OCI-LY1 (cell line): ENCODE measurements at regions not wholly inside any gene's neighbourhood (a gene's known extent, or its start where the extent isn't known, plus 50 kb on each side); places are given as distances from the start of the nearest gene placed in this dataset.

ENCODE experiments used
- H2AFZ ChIP-seq: fragments of 200-600 bp; sonication (generic), shearing (Covaris generic); 2 replicates; pipeline ENCODE4 v1.6.0; 2014; ENCODE audit warnings: antibody characterized with exemption, mild to moderate bottlenecking, low read length
- H3F3A ChIP-seq: fragments of 200-600 bp; sonication (generic), shearing (Covaris generic); 2 replicates; pipeline ENCODE4 v1.6.0; 2014; ENCODE audit warnings: mild to moderate bottlenecking, antibody characterized with exemption, low read length, moderate library complexity; ENCODE audit not compliant: insufficient read depth
- H3K27ac ChIP-seq: fragments of 200-600 bp; sonication (generic); 2 replicates; pipeline ENCODE4 v1.5.1; 2014; ENCODE audit warnings: low read length, mixed run types, mild to moderate bottlenecking, low read depth; ENCODE audit not compliant: poor library complexity, severe bottlenecking
- H3K27me3 ChIP-seq: fragments of 200-600 bp; sonication (generic); 2 replicates; pipeline ENCODE4 v1.6.0; 2014; ENCODE audit warnings: antibody characterized with exemption, mild to moderate bottlenecking, low read length, moderate library complexity; ENCODE audit not compliant: insufficient read depth
- H3K36me3 ChIP-seq: fragments of 200-600 bp; sonication (generic); 2 replicates; pipeline ENCODE4 v1.6.1; 2014; ENCODE audit warnings: mild to moderate bottlenecking, antibody characterized with exemption, low read length, moderate library complexity, mixed read lengths; ENCODE audit not compliant: insufficient read depth
- H3K4me1 ChIP-seq: fragments of 200-600 bp; sonication (generic); 2 replicates; pipeline ENCODE4 v1.5.1; 2014; ENCODE audit warnings: mild to moderate bottlenecking, low read length, moderate library complexity; ENCODE audit not compliant: insufficient read depth, severe bottlenecking
- H3K4me2 ChIP-seq: fragments of 200-600 bp; sonication (generic), shearing (Covaris generic); 2 replicates; pipeline ENCODE4 v1.6.1; 2014; ENCODE audit warnings: low read length
- H3K4me3 ChIP-seq: fragments of 200-600 bp; sonication (generic); 2 replicates; pipeline ENCODE4 v1.5.1; 2014; ENCODE audit warnings: low read length, low read depth, mild to moderate bottlenecking, mixed read lengths; ENCODE audit not compliant: poor library complexity, severe bottlenecking
- H3K79me2 ChIP-seq: fragments of 200-600 bp; shearing (Covaris generic); 2 replicates; pipeline ENCODE4 v1.6.1; 2016; ENCODE audit warnings: mixed run types, low read length, mixed read lengths; ENCODE audit not compliant: insufficient read depth
- H3K9ac ChIP-seq: fragments of 200-600 bp; sonication (generic), shearing (Covaris generic); 2 replicates; pipeline ENCODE4 v1.6.1; 2014; ENCODE audit warnings: mild to moderate bottlenecking, low read length, mixed read lengths
- H3K9me2 ChIP-seq: fragments of 200-600 bp; sonication (generic), shearing (Covaris generic); 2 replicates; pipeline ENCODE4 v1.6.1; 2014; ENCODE audit warnings: low read depth, mild to moderate bottlenecking, low read length, mixed read lengths
- H3K9me3 ChIP-seq: fragments of 200-600 bp; shearing (Covaris generic); 2 replicates; pipeline ENCODE4 v1.6.1; 2014; ENCODE audit warnings: low read length, mixed read lengths
- H4K20me1 ChIP-seq: fragments of 200-600 bp; sonication (generic), shearing (Covaris generic); 2 replicates; pipeline ENCODE4 v1.6.0; 2016; ENCODE audit warnings: mild to moderate bottlenecking, low read length; ENCODE audit not compliant: insufficient read depth
- EZH2 ChIP-seq: fragments of 200-600 bp; sonication (generic), shearing (Covaris generic); IDR thresholded peaks from 2 replicates; pipeline ENCODE4 v1.8.0; 2017; ENCODE audit warnings: borderline replicate concordance, mixed run types, mild to moderate bottlenecking, antibody characterized with exemption, low read length, moderate library complexity, mixed read lengths
- TF ChIP-seq, protein P1 (sequence below): fragments of 200-600 bp; sonication (generic), shearing (Covaris generic); IDR thresholded peaks from 2 replicates; pipeline ENCODE4 v1.5.1; 2017; ENCODE audit warnings: mild to moderate bottlenecking, antibody characterized with exemption, low read length, moderate library complexity, mixed read lengths

DNA sequence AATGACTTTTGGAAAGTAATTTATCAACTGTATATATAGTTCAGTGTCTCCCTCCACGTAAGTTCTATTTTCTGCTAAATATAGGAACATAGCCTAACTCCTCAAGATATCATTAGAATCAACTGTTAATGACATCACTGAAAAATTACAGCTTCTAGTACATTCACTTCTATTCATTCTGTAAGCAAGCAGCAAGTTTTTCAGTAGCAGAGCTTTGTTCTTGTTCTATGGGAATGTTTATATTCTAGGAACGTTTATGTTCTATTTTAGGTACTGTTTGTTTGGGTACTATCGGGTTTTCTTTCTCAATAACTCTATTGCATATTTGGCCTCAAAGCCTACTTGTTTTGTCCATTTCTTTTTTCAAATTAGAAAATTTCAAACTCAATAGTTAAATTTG, 525.6 kb downstream of the EPHA7 start:
- Histone ChIP-seq H3K4me2 (no peak overlapping the region), H3K27me3 (no peaks in the 10 kb centered on the region), H3K4me1 (no peaks in the 10 kb centered on the region), H3K79me2 (no peaks in the 10 kb centered on the region), H2AFZ (no peak overlapping the region), H3K9me3 (peaks cover 4% of the 10 kb centered on the region; the same call in 1 of the 2 replicates), H3K27ac (no peak overlapping the region), H3K9ac (no peak overlapping the region), H3K4me3 (no peak overlapping the region), H4K20me1 (no peaks in the 10 kb centered on the region), H3K36me3 (no peaks in the 10 kb centered on the region), H3F3A (no peaks in the 10 kb centered on the region), H3K9me2 (no peaks in the 10 kb centered on the region)
- no peak for TF ChIP-seq EZH2
- TF ChIP-seq, protein P1, sequence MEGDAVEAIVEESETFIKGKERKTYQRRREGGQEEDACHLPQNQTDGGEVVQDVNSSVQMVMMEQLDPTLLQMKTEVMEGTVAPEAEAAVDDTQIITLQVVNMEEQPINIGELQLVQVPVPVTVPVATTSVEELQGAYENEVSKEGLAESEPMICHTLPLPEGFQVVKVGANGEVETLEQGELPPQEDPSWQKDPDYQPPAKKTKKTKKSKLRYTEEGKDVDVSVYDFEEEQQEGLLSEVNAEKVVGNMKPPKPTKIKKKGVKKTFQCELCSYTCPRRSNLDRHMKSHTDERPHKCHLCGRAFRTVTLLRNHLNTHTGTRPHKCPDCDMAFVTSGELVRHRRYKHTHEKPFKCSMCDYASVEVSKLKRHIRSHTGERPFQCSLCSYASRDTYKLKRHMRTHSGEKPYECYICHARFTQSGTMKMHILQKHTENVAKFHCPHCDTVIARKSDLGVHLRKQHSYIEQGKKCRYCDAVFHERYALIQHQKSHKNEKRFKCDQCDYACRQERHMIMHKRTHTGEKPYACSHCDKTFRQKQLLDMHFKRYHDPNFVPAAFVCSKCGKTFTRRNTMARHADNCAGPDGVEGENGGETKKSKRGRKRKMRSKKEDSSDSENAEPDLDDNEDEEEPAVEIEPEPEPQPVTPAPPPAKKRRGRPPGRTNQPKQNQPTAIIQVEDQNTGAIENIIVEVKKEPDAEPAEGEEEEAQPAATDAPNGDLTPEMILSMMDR, result no peak

DNA sequence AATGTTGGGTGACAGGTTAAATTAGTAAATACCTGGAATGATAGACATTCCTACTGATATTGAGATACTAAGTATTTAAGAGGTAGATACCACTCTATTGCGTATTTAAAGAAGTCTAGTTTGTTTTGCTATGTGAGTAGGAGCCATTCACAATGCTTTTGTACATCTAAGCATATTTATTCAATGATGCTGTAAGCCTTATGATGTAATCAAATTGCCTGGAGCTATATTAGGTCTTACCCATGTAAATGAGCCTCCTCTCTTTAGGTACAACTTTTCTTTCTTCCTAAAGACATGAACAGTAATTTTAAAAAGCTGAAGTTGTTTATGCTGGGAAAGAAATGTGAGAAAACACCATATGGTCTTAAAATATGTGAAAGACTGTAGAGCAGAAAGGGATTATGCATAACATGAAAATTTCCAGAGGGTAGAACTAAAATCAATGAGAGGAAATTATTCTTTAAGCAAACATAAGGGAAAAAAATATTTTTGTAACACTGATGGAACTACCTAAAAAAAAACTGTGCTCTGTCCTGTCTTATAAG, 526.7 kb downstream of the EPHA7 start:
- Histone ChIP-seq H3K9me3 (peaks cover 4% of the 10 kb centered on the region; the same call in 1 of the 2 replicates), H3F3A (no peaks in the 10 kb centered on the region), H2AFZ (no peak overlapping the region), H3K36me3 (no peaks in the 10 kb centered on the region), H3K27ac (no peak overlapping the region), H4K20me1 (no peaks in the 10 kb centered on the region), H3K79me2 (no peaks in the 10 kb centered on the region), H3K27me3 (no peaks in the 10 kb centered on the region), H3K4me3 (no peak overlapping the region), H3K4me2 (no peak overlapping the region), H3K9ac (no peak overlapping the region), H3K4me1 (no peaks in the 10 kb centered on the region), H3K9me2 (no peaks in the 10 kb centered on the region)
- TF ChIP-seq, protein P1, result no peak
- no peak for TF ChIP-seq EZH2

DNA sequence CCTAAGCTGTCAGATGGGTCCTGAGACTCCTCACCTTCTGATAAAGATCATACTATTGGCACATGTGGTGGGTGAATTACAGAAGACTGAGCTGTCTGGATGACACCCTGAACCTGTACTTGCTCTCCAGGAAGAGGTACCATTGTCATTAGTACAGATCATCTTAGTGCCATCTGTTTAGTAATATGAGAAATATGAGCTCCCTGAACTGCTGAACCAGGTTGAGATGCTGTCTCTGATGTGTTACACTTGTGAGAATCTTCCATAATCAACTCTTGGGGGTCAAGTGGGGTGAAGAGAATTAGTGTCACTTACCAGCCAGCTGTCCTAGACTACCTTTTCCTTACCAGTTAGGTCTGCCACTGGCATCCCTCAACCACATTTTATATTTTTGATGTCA, 531.0 kb downstream of the EPHA7 start:
- Histone ChIP-seq H3F3A (no peaks in the 10 kb centered on the region), H3K4me1 (no peaks in the 10 kb centered on the region), H3K9me3 (peaks cover 4% of the 10 kb centered on the region; the same call in 1 of the 2 replicates), H3K27ac (no peak overlapping the region), H3K27me3 (no peaks in the 10 kb centered on the region), H3K36me3 (no peaks in the 10 kb centered on the region), H3K79me2 (no peaks in the 10 kb centered on the region), H3K9me2 (no peaks in the 10 kb centered on the region), H3K4me2 (no peak overlapping the region), H4K20me1 (no peaks in the 10 kb centered on the region), H3K4me3 (no peak overlapping the region), H3K9ac (no peak overlapping the region), H2AFZ (no peak overlapping the region)
- TF ChIP-seq, protein P1, result no peak
- no peak for TF ChIP-seq EZH2
